GM18870 (cell line): ENCODE measurements at regions not wholly inside any gene's neighbourhood (a gene's known extent, or its start where the extent isn't known, plus 50 kb on each side); places are given as distances from the start of the nearest gene placed in this dataset.
"Not testable (repeated sequence)": the region's sequence is repeated elsewhere in the genome, so short reads cannot be mapped to it uniquely, and the experiment has no call there.

Source experiments
- ATAC-seq: cut with Tn5 transposase; IDR thresholded peaks from one replicate; pipeline ENCODE4 v1.9.1; 2021; ENCODE audit warnings: moderate library complexity; ENCODE audit not compliant: unreplicated experiment

DNA sequence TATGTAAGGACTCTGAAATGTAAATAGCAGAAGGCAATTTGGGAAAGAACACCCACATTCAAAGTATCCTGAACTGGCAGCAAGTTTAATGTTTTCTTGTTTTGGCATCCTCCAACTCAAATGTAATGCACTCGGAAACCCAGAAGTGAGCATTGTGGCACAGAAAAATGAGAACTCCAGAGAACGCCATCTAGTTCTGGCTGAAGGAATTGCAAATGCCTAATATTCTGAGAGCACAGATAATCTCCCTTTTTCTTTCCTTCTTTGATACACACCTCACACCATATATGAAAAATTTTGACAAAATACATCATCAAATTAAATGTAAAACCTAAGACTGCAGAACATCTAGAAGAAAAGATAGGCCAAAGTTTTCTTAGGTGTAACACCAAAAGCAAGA is 52.1 kb downstream of the PWWP3B start:
- no peak for ATAC-seq

DNA sequence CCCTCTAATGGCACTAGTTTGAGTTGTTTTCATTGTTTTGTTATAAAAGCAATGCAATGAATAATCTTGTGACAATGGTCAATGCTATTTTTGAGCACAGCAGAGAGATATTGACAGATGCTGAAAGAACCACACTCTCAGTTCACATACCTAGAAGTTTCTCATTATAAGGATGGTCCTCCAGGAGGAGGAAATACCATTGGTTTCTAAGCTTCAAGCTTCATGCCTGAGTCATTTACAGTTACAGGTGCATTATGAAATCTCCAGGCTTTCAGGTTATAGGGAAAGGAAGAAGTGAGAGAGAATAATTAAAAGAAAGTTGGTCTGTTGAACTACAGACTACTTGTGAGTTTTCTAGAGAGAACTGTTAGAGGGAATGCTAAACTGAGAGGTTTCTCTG is 75.3 kb downstream of the PWWP3B start:
- no peak for ATAC-seq

DNA sequence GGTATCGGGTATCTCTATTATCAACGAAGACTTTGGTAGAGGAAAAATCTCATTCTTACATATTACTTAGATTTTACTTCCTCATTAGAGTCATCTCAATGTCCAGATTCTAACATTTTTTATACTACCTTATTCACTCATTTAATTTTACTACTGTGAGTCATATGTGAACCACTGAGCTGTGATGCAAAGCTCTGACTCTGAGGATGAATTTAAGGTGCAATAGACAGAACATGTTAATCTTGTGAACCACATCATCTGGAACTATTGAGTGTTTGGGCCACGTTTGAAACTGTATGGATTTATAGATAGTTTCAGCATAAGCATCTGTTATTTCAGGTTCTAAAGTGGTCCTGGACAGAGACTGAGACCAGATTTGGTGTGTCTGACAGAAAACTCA is 78.4 kb downstream of the PWWP3B start:
- no peak for ATAC-seq

DNA sequence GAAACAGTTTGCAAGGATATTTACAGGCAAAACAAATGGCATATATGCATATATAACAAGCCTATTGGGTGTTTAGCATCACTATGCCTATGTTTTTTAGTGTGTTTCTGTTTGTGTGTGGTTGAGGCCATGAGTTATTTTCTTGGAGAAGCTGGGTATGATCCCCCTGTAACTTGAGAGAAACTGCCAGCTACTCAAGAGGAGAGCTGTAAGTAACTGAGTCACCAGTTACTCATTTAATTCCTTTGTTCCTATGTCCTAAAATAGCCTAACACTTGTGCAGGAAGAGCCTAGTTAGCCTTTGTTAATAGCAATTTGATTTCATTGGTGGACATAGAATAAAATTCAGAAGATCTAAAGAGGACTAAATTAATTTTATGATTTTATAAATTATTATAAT is 79.1 kb downstream of the PWWP3B start:
- ATAC-seq = no peak

DNA sequence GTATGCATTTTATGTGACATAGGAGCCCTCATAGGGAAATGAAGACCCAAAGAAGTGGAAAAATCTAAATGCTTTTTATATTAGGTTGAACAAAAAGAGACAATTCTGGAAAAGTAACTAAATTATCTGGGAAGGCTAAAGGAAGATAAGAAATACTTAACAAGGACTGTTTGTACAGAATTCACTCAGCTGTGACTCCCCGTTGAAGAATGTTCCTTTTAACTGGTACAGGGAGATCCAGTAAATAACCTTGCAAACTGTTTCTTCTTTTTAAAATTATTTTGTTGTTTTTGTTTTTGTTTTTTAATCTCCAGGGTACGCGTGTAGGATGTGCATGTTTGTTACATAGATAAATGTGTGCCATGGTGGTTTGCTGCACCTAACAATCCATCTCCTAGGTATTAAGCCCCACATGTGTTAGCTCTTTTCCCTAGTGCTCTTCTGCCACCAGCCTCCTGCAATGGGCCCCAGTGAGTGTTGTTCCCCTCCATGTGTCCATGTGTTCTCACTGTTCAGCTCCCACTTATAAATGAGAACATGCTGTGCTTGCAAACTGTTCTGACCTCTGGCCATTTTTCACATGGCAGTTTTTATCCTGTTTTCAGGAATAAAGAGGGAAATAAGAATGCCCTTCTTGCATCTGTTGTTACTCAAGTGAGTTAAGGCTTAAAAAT is 81.7 kb downstream of the PWWP3B start:
- no peak for ATAC-seq

DNA sequence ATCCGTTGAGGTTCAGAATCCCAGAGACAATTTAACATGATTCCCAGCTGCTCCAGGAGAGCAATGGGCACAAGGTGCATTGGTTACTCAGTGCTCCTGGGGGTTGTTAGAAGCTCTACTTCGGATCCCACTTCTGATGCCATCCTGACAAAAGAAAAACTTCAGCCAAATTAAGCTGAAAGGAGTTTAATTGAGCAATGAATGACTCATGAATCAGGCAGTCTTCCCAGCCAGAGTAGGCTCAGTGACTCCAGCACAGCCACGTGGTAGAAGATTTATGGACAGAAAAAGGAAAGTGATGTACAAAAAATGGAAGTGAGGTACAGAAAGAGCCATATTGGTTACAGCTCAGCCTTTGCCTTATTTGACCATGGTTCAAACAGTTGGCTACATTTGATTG is 95.7 kb downstream of the PWWP3B start:
- no peak for ATAC-seq

DNA sequence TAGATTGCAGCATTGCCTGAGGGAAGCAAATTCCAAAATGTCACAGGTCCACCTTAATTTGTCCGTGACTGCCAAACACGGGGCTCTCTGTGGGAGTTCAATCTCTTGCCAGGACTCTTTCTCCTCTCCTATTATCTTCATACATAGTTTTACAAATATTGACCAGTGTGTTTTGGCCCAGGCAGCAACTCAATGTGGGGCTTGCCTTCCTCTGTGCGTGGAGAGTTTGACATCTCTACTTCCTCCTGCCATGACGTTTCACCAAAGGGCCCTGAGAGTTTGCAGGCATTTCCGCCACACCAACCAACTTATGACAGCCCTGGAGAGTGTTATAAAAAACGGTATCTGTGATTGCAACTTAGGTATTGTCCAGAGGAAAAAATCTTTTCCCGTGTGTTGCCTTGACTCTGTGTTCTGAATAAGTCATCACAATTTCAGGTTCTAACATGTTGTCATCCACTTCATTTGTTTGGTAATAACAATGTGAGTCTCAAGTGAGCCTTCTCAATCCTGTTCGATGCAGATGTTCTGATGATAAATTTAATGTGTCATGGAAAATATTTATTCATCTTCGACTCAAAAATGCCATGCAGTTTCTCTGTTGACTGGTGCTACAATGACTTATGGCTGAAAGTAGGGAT is 106.0 kb downstream of the PWWP3B start:
- not testable (repeated sequence) for ATAC-seq

DNA sequence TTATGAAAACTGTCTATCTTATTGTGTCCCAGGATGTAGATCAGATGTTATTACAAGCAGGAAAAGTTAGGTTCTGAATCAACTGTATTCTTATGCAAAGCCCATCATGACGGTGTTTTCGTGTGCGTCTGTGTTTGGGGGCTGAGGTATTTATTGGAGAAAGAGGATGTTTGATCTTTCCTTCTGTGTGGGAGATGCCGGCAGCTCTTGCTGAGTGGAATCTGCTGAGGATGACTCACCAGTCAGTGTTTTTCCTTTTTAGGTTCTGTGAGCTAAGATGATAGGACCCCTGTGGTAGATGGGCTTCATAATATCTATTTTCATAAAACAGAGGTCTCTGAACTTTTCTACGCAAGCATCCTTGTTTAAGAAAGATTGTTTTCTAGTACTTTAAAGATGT is 107.1 kb downstream of the PWWP3B start:
- ATAC-seq = not testable (repeated sequence)

DNA sequence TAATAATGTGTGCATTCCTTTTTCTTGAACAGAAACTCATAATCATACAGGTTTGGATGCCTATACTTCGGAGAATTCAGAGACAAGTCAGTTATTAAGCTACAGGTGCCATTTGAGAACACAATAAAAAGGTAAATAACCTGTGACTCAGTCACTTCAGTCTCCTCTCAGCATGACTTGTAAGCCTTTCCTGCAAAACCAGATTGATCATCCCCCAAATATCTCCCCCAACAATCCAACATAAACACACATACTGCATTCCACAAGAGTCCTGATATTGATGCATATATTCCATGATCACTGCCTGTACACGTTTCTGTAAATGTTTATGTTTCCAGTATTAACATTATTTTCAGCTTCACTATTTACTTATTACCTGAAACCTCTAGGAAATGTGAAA is 110.8 kb downstream of the PWWP3B start:
- ATAC-seq = no peak

DNA sequence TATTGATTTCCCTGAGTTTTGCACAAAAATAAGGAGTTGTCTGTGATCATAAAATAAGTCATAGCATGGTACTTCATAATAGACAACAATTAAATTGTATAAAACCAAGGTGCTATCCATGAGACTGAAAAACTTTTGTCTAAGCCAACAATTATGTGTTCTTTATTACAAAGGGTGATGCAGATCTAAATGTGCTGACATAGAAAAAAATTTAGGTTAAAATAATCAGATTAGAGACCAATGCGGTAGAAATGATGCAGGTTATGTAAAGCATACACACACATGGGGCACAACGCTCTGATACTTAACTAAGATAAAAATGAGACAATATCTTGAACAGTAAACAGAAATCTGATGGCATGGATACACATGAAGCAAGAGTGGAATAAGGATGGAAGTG is 113.3 kb downstream of the PWWP3B start:
- no peak for ATAC-seq

DNA sequence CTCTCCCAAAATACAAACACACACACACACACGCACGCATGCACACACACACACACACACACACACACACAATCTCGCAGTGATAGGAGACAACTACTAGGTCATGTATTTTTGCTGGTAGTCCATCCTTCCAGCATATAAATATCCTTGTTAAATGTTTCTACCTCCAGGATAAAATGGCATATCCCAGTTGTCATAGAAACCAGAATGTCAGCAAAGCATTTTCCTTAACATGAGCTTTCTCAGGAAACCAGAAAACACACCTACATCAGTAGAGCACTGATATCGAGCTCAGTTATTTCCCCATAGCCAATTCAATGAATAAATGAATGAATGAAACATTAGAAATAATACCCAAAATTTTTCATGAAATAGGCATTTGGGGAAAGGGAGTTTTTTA is 115.7 kb downstream of the PWWP3B start:
- ATAC-seq = no peak

DNA sequence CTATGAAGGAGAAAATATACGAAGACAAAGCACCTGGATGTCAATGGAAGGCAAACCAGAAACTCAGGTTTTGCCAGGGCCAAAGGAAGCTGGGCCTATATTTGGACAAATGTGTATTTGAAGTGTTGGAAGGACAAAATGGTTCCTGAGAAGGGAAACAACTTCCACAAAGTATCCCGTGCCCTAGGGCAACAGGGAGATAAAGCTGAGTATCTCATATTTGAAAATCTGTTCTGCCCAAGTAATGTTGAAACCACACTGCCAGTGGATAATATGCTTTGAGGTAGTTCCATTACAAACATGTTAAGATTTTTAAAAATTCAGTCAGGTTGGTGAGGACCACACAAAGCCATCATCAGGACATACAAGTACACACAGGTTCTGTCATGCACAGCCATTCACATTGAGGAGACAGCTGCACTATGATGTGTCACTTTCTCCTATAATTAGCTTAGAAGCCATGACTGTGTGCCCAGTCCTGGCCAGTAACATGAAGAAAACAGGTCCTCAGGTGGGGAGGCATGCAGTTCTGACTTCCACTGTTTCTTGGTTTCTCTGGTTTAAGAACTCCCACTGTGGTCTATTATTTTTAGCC is 116.4 kb downstream of the PWWP3B start:
- ATAC-seq = no peak

DNA sequence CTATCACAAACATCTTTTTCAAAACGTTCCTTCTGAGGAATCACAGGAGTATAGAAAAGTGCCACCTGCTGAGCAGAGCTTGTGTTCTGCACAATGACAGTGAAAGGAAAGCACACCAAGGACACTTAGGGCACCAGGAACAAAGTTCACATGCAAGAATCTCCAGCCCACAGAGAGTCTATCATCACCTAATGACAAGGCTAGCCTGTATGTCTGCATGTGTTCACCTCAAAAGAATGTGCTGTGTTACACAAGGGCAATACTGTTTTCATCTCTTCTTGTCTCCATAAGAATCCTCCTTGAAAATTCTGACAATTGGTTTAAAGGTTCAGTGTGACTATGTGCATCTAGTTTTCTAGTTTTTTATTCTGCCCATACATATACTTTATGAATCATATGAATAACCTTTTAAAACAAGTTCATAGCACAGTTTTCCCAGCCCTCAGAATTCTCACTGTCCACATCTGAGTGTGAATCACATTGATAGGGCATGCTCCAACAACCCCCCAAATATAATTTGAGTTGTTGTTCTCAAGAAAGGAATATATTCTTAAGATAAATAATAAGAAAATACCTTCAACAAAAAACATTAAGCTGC is 118.0 kb downstream of the PWWP3B start:
- ATAC-seq = no peak

DNA sequence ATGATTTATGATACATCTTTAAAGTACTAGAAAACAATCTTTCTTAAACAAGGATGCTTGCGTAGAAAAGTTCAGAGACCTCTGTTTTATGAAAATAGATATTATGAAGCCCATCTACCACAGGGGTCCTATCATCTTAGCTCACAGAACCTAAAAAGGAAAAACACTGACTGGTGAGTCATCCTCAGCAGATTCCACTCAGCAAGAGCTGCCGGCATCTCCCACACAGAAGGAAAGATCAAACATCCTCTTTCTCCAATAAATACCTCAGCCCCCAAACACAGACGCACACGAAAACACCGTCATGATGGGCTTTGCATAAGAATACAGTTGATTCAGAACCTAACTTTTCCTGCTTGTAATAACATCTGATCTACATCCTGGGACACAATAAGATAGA is 122.7 kb downstream of the PWWP3B start:
- ATAC-seq = not testable (repeated sequence)

DNA sequence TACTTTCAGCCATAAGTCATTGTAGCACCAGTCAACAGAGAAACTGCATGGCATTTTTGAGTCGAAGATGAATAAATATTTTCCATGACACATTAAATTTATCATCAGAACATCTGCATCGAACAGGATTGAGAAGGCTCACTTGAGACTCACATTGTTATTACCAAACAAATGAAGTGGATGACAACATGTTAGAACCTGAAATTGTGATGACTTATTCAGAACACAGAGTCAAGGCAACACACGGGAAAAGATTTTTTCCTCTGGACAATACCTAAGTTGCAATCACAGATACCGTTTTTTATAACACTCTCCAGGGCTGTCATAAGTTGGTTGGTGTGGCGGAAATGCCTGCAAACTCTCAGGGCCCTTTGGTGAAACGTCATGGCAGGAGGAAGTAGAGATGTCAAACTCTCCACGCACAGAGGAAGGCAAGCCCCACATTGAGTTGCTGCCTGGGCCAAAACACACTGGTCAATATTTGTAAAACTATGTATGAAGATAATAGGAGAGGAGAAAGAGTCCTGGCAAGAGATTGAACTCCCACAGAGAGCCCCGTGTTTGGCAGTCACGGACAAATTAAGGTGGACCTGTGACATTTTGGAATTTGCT is 123.8 kb downstream of the PWWP3B start:
- ATAC-seq = not testable (repeated sequence)

DNA sequence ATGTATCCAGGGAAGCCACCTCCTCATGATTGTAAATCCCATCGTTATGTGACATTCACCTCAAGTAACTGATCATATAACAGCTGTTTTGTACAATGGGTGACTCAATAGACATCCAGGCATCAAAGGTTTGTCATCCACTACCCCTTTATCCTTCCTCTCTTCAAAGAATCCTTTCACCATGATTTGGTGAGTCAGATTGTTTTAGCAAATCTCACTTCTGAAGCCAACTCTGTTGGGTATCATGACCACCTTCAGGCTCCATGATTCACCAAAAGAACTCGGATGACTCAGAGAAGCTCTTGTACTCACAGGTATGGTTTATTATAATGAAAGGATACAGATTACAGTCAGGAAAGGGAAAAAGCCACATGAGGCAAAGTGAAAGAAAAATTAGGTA is 132.1 kb downstream of the PWWP3B start:
- ATAC-seq = no peak

DNA sequence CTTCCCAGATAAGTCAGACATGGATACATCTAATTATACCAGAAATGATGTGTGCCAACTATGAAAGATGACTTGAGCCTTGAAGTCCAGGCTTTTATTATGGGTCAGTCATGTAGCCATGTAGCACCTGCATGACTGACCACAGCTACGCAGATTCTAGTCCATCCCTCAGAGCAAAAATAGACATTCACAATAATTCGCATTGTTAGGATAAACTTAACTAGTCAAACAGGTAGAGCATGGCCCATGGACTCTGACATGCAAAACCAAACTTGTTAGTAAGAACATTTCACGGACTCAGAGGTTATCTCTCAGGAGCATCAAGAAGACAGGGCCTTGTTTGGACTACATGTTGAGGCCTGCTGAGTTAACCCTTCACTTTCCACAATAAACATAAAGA is 132.6 kb downstream of the PWWP3B start:
- ATAC-seq = no peak

DNA sequence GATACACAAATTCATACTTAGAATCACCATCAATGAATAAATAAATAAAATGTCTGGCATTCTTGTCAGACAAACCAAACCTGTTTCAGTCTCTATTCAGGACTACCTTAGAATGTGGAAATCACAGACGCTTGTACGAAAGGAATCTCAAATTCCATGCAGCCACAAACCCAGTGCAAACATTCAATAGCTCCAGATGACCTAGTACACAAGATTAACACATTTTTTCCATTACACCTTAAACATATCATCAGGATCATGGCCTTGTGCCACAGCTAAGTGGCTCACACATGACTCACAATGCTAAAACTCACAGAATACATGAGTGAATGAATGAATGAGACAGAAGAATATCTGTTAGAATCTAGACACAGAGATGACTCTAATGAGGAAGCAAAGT is 134.2 kb downstream of the PWWP3B start:
- no peak for ATAC-seq

DNA sequence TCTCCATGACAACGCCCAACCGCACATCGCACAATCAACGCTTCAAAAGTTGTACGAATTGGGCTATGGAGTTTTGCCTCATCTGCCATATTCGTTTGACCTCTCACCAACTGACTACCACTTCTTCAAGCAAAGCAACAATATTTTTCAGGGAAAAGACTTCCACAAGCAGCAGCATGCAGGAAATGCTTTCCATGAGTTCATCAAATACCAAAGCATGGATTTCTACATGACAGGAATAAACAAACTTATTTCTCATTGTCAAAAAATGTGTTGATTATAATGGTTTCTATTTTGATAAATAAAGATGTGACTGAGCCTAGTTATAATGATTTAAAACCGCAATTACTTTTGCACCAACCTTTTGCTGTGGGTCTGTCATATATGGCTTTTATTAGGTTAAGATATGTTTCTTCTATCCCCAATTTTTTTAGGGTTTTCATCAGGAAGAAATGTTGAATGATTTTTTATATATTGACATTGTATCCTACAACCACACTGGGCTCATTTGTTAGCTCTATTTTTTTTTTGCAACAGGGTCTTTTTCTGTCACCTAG is 138.4 kb downstream of the PWWP3B start:
- ATAC-seq = no peak

DNA sequence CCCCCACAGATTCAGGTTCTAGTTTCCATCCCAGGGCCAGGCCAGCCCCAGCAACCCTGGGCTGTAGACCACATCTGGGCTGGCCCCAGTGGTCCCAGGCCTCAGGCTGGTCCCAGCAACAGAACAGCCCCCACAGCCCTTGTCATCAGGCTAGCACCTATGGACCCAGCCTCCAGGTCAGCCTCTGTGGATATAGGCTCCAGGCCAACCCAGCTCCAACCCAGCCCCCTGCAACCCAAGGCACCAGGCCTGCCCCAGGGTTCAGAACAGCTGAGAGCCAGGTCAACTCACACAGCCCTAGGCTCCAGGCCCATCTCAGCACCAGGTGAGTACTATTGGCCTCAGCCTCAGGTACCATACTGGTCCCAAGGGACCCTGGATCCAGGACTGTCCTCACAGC is 155.3 kb downstream of the PWWP3B start:
- no peak for ATAC-seq

DNA sequence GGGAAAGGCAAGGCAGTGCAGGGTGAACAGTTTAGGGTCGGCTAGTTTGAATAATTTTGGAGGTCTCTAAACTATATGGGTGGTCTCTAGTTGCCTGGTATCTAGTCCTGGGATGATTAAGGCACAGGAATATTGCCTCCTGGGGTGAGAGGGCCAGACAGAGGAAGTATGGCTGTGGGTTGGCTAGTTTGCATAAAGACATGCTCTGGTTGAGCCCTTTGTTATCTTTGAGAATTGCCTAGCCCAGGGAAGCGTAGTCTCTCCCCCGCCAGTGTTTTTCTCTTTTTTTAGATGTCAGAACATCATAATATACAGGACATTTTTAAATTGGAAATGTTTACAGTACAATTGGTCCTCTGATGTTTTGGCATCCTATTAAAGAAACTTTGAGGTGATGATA is 163.5 kb downstream of the PWWP3B start:
- no peak for ATAC-seq
